H1 (cell line): ENCODE measurements at regions not wholly inside any gene's neighbourhood (a gene's known extent, or its start where the extent isn't known, plus 50 kb on each side); places are given as distances from the start of the nearest gene placed in this dataset.

ENCODE experiments used
- SRF ChIP-seq: IDR thresholded peaks from 2 replicates; pipeline ENCODE4 v1.6.1; 2011; ENCODE audit warnings: mild to moderate bottlenecking, low read depth, low read length, moderate library complexity

GRCh38 chr13:64688893-64689677 is 2541.1 kb downstream of the PCDH9 start (continued):
- TF ChIP-seq SRF, result no peak
